ENCODE measurements at regions not wholly inside any gene's neighbourhood (a gene's known extent, or its start where the extent isn't known, plus 50 kb on each side); places are given as distances from the start of the nearest gene placed in this dataset.

DNA sequence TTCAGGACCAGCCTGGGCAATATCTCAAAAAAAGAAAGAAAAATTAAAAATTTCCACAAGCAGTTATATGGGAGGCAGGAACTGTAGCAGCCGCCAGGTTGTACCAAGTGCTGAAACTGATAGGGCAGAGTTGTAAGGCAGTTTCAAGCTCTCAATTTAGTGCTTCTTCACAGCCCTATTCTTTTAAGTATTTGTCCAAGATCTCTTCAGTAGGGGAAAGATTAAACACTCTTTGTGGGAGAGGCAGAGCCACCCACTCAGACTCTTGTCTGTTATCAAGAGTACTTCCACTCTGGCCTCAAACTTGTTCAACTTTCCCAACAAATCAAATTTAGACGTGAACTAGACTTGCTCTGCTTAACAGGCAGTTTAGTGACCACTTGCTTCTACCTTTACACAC, 228.7 kb downstream of the REEP3 start:
- no peak for DNase-seq

DNA sequence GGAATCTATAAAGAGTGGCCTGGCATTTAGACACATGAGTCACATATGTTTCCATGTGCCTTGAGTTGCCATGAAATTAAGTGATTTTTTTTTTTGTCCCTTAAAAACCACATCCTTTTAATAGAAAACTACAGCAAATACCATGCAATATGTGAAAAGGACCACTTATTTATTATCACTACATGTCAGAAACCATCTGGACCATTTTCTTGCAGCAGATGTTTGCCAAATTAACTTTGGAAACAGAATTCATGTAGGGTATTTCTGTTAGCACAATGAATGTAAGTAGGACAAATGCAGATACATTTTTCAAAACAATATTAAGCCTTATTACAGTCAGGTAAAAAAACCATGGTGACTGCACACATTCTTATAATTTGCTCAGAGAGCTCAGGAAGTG, 230.6 kb downstream of the REEP3 start:
- no peak for DNase-seq

DNA sequence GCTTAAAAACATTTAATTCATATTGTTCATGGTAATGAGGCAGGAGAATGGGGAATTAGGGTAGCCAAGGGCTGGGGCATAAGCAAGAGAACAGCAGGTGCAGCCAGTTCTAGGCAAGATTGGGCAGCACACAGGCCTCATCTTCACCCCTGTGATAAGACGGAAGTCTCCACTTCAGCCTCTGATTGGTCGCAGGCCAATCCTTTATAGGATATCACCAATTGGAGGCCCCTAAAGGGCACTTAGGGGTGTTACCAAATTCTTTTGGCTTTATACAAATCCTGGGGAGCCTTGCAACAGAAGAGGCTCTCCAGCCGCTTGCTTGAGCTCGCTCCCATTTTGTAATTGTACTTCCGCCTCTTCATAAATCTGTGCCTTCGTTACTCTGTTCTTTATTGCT, 231.1 kb downstream of the REEP3 start:
- no peak for DNase-seq

DNA sequence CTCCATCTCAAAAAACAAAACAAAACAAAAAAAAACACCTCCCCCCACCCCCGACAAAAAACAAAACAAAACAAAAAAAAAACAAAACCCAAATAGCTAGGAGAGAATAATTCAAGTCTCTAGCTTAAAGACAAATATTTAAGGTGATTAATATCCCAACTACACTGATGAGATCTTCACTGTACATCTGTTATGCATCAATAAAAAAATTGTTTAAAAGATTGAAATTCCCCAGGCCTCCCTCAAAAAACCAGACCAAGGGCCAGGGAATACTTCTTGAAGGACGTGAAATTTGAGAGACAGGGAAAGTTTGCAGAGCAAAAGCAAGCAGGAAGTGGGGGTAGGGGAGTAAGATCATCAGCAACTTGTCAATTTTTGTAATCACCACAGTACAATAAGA, 232.6 kb downstream of the REEP3 start:
- no peak for DNase-seq

DNA sequence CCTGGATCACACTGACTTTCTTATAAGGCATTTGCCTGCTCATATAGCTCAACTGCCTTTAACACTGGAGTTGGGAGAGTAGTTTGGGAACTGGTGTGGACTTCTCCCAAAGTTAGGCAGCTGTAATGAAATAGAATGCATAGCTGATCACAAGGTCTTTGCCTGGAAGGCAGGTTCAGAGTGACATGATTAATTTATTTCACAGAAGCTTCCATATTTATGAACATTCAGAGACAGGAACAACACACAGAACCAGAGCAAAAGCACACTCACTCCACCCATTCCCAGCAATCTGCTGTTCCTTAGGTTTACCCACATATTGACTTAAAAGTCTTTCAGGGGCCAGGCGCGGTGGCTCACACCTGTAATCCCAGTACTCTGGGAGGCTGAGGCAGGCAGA, 234.2 kb downstream of the REEP3 start:
- DNase-seq, result no peak

DNA sequence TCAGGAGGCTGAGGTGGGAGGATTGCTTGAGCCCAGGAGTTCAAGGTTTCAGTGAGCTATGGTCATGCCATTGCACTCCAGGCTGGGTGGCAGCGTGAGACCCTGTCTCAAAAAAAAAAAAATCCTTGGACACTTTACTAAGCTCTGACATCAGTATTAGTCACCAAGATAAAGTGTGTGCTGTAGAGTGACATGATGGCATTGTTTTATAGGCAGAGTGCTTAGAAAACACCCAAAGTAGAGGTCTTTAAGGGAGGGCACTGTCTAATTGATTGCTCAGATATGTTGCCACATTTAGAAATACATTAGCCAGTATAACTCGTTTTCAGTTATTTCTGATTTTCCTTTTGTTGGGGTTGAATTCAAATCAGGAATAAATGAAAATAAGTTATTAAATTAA, 235.9 kb downstream of the REEP3 start:
- no peak for DNase-seq

DNA sequence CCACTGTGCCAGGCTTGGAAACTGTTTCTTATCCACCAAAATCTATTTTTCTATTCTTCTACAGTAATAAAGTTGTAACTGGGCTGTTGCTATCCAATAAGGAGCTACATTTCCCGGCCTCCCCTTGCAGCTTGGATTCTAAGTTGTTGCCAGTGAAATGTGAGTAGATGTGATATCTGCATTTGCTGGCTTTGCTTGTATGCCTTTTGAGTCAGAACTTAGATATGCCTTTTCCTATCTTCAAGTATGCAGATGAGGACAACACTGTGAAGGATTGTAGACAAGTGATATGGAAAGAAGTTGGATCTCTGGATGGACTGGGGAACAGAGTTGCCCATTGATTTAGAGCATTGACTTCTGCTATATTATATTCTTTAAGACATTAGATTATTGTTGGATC, 236.9 kb downstream of the REEP3 start:
- DNase-seq, result no peak

DNA sequence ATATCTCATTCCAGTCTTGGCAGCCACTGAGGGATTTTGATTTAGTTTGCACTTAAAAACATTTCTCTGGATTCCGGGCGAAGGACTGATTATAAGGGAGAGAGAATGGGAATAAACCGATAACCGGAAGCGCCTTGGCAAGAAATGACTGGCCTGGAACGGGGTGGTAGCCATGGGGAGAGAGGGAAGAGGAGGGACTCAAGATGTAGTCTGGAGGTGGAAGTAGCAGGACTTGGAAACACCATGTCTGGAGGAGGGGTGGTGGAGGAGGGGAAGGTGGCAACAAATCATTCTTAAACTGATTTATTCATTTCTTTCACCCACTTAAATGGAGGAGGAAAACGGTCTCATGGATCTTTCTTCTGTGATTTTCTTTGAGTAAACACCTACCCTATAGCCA, 238.1 kb downstream of the REEP3 start:
- no peak for DNase-seq

DNA sequence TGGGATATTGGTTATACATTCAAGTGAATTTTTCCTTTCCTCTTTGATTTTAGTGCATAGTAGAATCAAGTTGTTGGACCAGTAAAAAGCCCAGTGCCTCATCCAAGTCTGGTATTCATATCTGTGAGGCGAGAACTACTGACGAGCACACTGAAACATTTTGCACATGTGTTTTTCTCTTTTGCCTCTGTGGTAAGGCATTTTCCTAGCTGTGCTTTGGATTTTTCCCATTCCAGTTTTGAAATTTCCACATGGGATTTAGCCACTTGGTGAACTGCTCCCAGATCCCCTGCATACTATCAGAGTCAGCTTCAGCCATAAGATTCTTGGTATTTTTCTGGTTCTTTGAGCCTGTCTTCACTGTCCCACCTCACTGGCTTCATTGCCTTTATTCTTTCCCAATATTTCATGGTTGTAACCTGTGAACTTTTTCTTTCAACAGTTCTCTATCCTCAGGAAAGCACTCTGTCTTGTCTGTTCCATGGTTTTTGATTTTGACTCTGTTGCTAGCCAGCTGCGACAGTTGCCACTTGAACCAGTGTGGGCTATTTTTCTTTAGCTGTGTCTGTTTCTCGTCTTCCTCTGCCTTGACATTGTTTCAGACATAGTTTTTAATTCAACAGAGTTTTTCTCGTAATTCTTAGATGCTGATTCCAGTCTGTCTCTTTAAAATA, 239.0 kb downstream of the REEP3 start:
- no peak for DNase-seq

DNA sequence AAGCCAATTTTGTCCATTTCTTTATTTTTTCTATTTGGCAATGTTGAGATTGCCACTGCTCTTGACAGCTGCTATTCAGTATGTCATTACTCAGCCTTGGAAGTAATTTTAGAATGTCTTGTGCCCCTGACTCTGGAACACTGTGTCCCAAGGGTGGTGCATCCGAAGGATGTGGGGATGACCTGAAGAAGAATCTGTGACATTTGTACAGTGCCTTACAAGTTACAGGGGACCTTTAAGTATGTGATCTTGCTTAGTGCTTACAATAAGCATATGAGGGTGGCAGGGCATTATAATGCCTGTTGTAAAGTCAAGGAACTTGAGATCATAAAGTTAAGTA, 239.5 kb downstream of the REEP3 start:
- DNase-seq, result no peak

DNA sequence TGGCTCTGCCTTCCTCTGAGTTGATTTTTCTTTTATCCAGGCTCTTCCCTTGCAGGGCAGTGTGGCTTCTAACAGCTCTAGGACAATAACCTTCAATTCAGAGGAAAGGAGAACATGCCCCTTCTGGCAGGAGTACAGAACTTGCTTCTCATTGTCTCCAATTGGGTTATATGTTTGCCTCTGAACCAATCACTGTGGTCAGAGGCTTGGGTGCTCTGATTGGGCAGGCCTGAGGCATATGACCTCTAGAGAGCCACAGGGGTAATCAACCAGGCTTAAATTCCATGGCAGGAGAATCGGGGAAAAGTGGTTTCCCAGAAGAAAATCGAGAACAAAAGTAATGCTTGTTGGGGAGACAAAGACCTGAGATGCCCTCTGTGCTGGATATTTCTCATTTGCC, 240.0 kb downstream of the REEP3 start:
- no peak for DNase-seq

DNA sequence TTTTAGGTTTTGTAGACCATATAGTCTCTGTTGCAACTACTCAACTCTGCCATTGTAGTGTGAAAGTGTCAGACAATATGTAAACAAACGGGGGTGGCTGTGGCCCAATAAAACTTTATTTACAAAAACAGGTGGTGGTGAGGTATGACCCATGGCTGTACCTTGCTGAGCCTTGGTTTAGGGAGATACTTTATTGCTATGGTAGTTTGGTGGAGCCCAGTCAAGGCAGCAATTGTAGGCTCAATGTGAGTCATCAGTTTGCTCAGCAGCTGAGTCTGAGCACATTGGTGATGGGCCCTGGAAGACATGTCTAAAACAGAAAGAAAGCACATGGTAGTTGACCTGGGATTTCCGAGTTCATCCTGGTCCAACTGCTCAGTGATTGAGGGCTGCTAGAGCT, 242.5 kb downstream of the REEP3 start:
- no peak for DNase-seq

DNA sequence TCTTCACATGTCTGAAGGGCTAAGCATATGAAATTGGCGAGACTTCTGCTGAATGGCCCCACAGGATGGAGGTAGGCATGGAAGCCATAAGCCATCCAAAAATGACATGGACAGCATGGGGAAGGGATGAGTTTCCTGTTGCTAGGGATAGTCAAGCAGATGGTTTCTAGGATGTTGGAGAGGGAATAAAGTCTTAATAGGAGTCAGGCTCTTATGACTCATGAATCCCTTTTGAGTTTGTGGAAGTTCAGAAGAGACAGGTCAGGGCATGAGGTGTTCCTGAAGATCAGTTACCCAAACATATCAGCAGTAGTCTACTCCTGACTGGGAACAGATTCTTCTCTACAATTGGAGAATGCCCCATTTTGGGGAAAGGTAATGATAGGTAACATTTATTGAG, 243.9 kb downstream of the REEP3 start:
- no peak for DNase-seq

DNA sequence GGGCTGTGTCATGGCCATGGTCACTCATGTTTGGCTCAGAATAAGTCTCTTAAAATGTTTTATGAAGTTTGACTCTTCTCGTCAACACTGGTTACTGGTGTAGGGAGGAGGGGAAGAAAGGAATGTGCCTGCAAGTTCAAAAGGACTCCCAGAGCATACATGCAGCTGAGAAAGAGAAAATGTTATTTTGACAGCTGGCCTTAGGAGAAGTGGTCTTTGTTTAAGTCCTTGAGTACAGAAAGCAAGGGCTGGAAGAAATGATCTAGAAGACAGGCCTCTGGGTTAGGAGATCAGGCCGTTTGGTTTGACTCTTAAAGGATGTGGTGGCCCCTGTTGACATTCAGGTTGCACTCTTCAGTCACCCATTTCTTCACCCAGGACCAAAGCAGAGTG, 245.5 kb downstream of the REEP3 start:
- DNase-seq, result no peak

DNA sequence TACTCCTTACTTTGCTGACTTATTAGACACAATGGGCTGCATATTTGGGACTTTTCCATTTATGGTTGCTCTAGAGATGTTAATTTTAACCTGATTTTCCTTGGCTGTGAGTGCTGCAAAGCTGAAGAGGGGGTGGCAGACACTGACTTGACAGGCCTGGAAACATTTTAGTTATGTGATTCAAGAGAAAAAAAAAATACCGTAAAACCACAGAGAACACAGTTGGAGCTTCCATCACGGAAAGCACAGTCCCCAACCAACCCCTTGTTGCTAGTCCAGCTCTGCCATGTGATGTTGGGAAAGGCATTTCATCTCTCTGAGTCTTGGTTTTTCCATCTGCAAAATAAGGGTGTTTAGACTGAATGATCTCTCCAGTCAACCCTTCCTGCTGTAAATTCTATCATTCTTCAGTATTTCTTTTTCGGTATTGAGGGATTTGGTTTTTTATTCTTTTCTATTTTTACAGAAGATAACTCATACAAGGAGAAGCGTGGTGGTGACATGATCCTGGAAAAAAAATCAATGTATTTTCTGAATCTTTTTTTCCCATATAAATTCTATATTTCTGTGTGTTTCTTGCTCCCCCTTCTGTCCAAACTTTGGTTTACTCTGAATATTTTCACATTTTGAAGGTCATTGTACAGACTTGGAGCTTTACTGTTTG, 246.1 kb downstream of the REEP3 start:
- no peak for DNase-seq

DNA sequence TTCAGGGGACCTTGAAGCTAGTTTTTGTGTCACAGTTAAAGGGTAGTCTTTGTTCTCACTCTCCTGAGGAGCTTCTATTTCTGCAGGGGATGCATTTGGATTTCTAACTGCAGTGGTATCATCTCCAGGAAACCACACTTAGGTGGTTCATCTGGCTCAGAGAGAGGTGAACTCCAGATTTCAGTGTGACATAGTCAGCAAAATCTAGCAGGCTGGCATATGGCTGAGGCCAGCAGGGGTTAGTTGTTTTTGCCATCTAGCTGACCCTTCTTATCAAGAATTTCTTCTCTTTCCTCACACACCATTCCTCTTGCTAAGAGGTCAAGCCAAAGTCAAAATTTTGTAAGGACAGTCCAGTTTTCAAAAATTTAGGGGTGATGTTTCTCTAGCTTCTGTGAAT, 248.2 kb downstream of the REEP3 start:
- DNase-seq, result no peak

DNA sequence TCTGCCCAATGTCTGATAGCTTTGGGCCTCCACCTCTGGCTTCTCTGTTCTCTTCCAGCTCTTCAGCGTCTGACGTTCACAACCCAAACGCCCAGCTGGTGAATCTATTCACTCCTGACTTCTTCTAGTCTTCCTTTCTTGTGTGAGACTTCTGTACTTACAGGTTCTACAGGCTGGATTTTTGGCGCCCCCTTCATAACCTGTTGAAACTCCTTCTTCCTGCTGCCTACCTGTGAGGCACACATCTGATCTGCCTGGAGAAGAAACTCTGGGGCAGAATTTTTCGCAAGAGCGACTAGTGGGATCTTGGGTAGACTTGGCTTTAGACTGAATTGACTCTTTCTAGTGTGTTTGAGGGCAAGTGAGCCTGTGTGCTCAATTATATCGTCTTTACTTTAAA, 249.3 kb downstream of the REEP3 start:
- DNase-seq, result no peak

DNA sequence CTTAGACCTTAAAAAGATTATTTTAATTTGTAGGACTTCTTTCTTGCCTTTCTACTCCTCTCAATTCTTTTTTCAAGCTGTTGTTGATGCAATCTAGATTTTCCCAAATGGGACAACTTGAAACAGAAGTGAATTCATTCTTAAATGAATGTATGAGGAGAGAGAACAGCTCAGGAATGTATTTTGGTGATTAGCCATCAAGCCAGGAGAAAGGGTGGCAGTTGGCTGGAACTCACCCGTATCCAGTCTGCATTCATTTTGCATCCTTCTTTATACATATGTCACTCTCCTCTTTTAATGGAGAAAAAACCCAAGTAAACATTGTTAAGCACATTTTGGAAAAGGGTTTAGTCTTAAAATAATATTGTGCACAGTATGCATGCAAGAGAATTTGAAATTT, 251.3 kb downstream of the REEP3 start:
- no peak for DNase-seq

DNA sequence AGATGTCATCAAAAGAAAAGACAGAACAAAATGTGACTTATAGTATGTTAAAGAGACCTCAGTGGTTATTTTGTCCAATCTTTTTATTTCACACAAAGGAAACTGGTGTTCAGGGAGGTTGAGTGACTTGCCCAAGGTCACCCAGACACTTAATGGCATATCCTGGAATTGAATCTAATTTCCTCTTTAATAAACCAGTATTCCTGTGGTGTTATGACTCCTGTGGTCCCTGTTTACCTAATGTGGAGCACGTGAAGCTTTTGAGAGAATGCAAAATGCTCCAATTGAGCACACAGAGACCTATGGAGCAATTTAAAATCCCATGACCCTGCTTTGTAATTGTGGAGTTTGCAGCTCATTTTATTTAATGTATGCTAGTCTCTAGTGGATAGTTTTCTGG, 251.9 kb downstream of the REEP3 start:
- no peak for DNase-seq

DNA sequence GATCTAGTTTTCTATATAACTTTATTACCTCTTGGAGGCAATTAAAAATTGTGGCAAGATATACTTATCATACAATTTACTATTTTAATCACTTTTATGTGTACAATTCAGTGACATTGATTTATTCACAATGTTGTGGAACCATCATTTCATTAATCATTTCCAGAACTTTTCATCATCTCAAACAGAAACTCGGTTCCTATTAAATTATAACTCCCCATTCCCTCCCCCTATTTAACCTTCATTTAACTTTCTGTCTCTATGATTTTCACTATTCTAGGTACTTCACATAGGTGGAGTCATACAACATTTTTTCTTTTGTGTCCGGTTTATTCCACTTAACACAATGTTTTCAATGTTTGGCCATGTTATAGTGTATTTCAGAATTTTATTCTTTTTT, 252.8 kb downstream of the REEP3 start:
- no peak for DNase-seq

DNA sequence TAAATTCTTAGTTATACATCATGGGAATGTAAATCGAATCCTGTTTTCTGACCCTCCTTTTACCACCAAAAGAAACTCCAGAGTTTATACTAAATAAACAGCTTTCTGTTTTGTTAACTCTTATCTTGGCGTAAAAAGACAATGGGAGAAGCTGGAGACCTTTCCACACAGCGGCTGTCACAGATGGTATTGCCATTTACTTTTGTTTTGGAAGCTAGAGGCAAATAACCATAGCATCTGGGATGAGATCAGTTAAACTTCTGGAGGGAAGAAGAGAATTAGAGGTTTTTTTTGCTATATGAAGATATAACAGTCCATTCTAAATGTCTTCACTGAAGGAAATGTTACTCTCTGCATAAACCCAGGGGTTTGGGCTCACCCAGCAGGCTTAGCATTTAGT, 258.9 kb downstream of the REEP3 start:
- no peak for DNase-seq

DNA sequence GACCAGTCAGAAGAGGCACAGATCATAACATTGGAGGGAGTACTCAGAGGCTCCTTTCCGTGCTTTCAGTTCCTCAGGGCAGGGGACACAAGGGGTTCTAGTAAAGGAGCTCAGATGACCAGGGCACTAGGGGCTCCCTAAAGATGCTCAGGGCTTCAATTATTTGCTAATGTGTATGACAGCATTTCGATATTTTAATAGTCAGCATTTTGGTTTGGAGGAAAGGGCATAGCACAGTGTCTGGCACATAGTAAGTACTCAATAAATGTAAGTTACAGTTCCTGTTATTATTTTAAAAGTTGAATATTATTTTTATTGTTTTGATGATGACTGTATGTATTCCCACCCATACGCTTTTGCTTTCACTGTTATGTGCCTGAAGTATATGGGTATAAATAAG, 260.0 kb downstream of the REEP3 start:
- no peak for DNase-seq

DNA sequence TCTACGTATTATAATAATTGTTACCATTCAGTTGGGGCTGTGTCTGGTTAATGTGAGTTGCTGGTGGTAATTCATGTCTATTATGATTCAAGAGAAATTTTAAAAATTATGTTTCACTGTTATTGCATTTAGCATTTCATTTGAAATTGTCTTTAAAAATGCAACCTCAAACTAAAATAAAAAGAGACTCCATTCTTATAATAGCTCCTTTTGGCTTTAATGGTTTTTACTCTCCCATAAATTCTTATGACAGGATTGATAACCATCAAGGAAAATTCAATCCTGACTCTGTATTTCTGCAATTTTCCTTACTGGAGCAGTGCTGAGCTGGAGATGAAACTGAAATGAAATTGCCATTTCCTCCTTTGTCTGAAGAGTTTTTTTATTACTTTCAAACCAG, 262.7 kb downstream of the REEP3 start:
- DNase-seq, result no peak

DNA sequence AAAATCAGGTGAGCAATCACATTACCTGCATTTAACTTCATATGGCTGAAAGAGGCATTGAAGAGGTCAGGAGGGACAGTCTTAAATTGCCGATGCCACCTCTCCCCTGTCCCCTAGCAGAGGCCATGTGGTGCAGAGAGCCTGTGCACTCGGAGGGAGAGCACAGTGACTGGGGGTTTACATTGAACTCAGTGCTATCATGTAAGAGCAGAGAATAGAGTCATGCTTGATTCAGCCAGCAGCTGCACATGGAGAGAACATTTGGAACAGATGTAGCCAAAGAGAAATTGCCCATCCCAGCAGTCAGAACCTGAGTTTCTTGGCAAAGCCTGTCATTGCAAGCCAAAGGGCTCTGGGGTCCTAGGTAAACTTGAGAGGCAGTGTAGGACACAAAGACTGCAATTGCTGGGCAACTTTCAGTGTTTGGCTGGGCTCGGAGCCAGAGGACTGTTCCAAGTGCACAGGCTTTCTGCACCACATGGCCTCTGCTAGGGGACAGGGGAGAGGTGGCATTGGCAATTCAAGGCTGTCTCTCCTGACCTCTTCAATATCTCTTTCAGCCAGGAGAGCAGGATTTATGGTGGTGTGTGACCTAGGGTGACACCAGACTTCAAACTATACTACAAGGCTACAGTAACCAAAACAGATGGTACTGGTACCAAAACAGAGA, 267.1 kb downstream of the REEP3 start:
- DNase-seq, result no peak
